ENCODE measurements at regions not wholly inside any gene's neighbourhood (a gene's known extent, or its start where the extent isn't known, plus 50 kb on each side); places are given as distances from the start of the nearest gene placed in this dataset.

- Histone ChIP-seq H2AFZ (ENCODE audit: low read length) (no peak overlapping the region), H4K20me1 (ENCODE audit: insufficient read depth, low read length) (no peaks in the 10 kb centered on the region), H3K79me2 (ENCODE audit: insufficient read depth, low read length) (no peaks in the 10 kb centered on the region), H3K27ac (ENCODE audit: low read depth, low read length, poor library complexity, severe bottlenecking) (no peak overlapping the region), H3K9me3 (ENCODE audit: low read length) (no peaks in the 10 kb centered on the region), H3F3A (ENCODE audit: insufficient read depth, low read length) (no peaks in the 10 kb centered on the region), H3K9ac (ENCODE audit: low read length) (no peak overlapping the region), H3K4me2 (ENCODE audit: low read length) (no peak overlapping the region), H3K27me3 (ENCODE audit: insufficient read depth, low read length) (0 out of 2 replicates have a peak, but pooled peaks cover 4% of the 10 kb centered on the region), H3K36me3 (ENCODE audit: insufficient read depth, low read length) (no peaks in the 10 kb centered on the region), H3K4me3 (ENCODE audit: low read depth, low read length, poor library complexity, severe bottlenecking) (no peak overlapping the region), H3K4me1 (ENCODE audit: insufficient read depth, low read length, severe bottlenecking) (no peaks in the 10 kb centered on the region), H3K9me2 (ENCODE audit: low read depth, low read length) (no peaks in the 10 kb centered on the region)
- TF ChIP-seq EZH2 (IDR thresholded peaks at IDR 0.05; ENCODE audit: borderline replicate concordance, low read length), result no peak
- TF ChIP-seq CTCF (IDR thresholded peaks at IDR 0.05; ENCODE audit: low read length), result no peak
Measured at GRCh38 chr1:119308806-119309205, 59.8 kb upstream of the HAO2 start.

DNA sequence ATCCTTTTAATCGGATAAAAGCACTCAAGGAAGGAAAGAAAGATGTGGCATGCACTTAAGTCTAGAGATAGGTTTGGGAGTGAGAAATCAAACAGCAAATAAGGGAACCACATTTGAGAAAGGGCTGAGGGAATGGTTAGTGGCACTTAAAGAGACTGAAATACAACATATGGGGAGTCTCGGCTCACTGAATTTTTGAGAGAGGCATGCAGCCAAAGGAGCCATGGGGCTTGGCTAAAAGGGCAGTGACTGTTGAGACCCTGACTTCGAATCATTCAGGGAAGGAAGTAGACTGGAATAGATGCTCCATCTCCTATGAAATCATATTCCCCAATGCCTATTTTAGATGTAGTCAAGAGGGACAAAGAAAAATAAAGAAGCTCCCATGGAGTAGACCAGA is 58.3 kb upstream of the HAO2 start:
- Histone ChIP-seq H3K36me3 (ENCODE audit: insufficient read depth, low read length) (no peaks in the 10 kb centered on the region), H3K27me3 (ENCODE audit: insufficient read depth, low read length) (0 out of 2 replicates have a peak, but pooled peaks cover 4% of the 10 kb centered on the region), H4K20me1 (ENCODE audit: insufficient read depth, low read length) (no peaks in the 10 kb centered on the region), H3K9ac (ENCODE audit: low read length) (no peak overlapping the region), H3K27ac (ENCODE audit: low read depth, low read length, poor library complexity, severe bottlenecking) (no peak overlapping the region), H3F3A (ENCODE audit: insufficient read depth, low read length) (no peaks in the 10 kb centered on the region), H3K4me1 (ENCODE audit: insufficient read depth, low read length, severe bottlenecking) (no peaks in the 10 kb centered on the region), H3K4me3 (ENCODE audit: low read depth, low read length, poor library complexity, severe bottlenecking) (no peak overlapping the region), H2AFZ (ENCODE audit: low read length) (no peak overlapping the region), H3K79me2 (ENCODE audit: insufficient read depth, low read length) (no peaks in the 10 kb centered on the region), H3K9me2 (ENCODE audit: low read depth, low read length) (no peaks in the 10 kb centered on the region), H3K9me3 (ENCODE audit: low read length) (no peaks in the 10 kb centered on the region), H3K4me2 (ENCODE audit: low read length) (no peak overlapping the region)
- TF ChIP-seq CTCF (IDR thresholded peaks at IDR 0.05; ENCODE audit: low read length) (no peak), EZH2 (IDR thresholded peaks at IDR 0.05; ENCODE audit: borderline replicate concordance, low read length) (no peak)

DNA sequence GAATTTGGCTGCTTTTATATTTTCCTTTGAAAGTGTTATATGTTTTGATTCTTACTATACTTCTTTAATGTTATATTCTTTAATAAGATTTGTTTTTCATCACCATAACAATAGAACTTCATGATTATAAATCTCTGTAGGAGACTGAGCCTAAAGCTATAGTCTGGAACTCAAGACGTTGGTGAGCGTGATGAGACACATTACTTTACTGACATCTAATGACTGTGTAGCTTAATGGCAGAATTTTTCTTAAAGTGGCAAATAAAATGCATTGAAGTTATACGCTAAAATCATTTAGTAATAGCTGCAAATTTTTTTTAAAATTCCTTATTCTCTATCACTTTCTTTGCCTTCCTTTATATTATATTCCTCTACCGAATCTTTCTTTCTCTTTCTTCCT is 56.1 kb upstream of the HAO2 start:
- Histone ChIP-seq H3K79me2 (ENCODE audit: insufficient read depth, low read length) (no peaks in the 10 kb centered on the region), H3K4me3 (ENCODE audit: low read depth, low read length, poor library complexity, severe bottlenecking) (no peak overlapping the region), H3K27ac (ENCODE audit: low read depth, low read length, poor library complexity, severe bottlenecking) (no peak overlapping the region), H3K9me3 (ENCODE audit: low read length) (no peaks in the 10 kb centered on the region), H3F3A (ENCODE audit: insufficient read depth, low read length) (no peaks in the 10 kb centered on the region), H3K9me2 (ENCODE audit: low read depth, low read length) (no peaks in the 10 kb centered on the region), H3K4me1 (ENCODE audit: insufficient read depth, low read length, severe bottlenecking) (no peaks in the 10 kb centered on the region), H3K27me3 (ENCODE audit: insufficient read depth, low read length) (no peaks in the 10 kb centered on the region), H3K36me3 (ENCODE audit: insufficient read depth, low read length) (no peaks in the 10 kb centered on the region), H4K20me1 (ENCODE audit: insufficient read depth, low read length) (no peaks in the 10 kb centered on the region), H3K9ac (ENCODE audit: low read length) (no peak overlapping the region), H3K4me2 (ENCODE audit: low read length) (no peak overlapping the region), H2AFZ (ENCODE audit: low read length) (no peak overlapping the region)
- TF ChIP-seq CTCF (IDR thresholded peaks at IDR 0.05; ENCODE audit: low read length), result no peak
- TF ChIP-seq EZH2 (IDR thresholded peaks at IDR 0.05; ENCODE audit: borderline replicate concordance, low read length), result no peak
